Endothelial cell of umbilical vein (primary cell): ENCODE measurements at regions not wholly inside any gene's neighbourhood (a gene's known extent, or its start where the extent isn't known, plus 50 kb on each side); places are given as distances from the start of the nearest gene placed in this dataset.

ENCODE experiments used
- BruUV-seq: library from RNA; stranded (reverse); fragments of 400-500 nt; replicated peaks from 2 replicates; lab custom pipeline; 2021; lab: Mats Ljungman, UMichigan
- CTCF ChIA-PET: fragments of 300-600, 350-600 bp; sonication (Branson Sonifier 250); formaldehyde crosslinking; loops from one replicate; lab custom pipeline; 2021; ENCODE audit warnings: antibody characterized with exemption, inconsistent platforms; lab: Charles Lee
- POLR2A ChIA-PET: fragments of 300-600, 350-600 bp; sonication (Branson Sonifier 250); formaldehyde crosslinking; loops from one replicate; lab custom pipeline; 2021; ENCODE audit warnings: antibody characterized with exemption, inconsistent platforms; lab: Charles Lee
- DNase-seq: peaks from one replicate; pipeline ENCODE4 v3.0.0-alpha.2; 2011; ENCODE audit warnings: low read depth, low spot score
- FAIRE-seq: peaks from 2 replicates; lab custom pipeline; 2011; peaks lifted over from hg19 to GRCh38; lab: Jason Lieb, UNC
- H2AFZ ChIP-seq: 2 replicates; pipeline ENCODE4 v1.6.0; 2012; ENCODE audit warnings: low read depth, low read length, control low read depth, inconsistent platforms
- H3K27ac ChIP-seq: 2 replicates; pipeline ENCODE4 v1.5.1; 2011; ENCODE audit warnings: low read depth, mild to moderate bottlenecking, control low read depth, low read length, moderate library complexity; ENCODE audit not compliant: insufficient read depth
- H3K27me3 ChIP-seq, 2 experiments: 2 replicates each; pipeline versions ENCODE4 v1.6.0 to v1.6.1; 2011; ENCODE audit warnings: low read length in 2 of 2, mixed read lengths in 1 of 2; ENCODE audit not compliant: control insufficient read depth in 2 of 2, insufficient read depth in 2 of 2
- H3K36me3 ChIP-seq, 2 experiments: 2 replicates in 1 of 2; 3 replicates in 1 of 2; pipeline ENCODE4 v1.5.1; 2011; ENCODE audit warnings: low read length in 2 of 2, mild to moderate bottlenecking in 1 of 2, moderate library complexity in 1 of 2; ENCODE audit not compliant: control insufficient read depth in 2 of 2, insufficient read depth in 2 of 2; ENCODE audit errors: extremely low read depth in 1 of 2
- H3K4me1 ChIP-seq: 3 replicates; pipeline ENCODE4 v1.5.1; 2011; ENCODE audit warnings: mild to moderate bottlenecking, low read length; ENCODE audit not compliant: control insufficient read depth, insufficient read depth; ENCODE audit errors: extremely low read depth
- H3K4me2 ChIP-seq: 2 replicates; pipeline ENCODE4 v1.6.1; 2011; ENCODE audit warnings: low read length, control low read depth, mixed read lengths; ENCODE audit not compliant: insufficient read depth
- H3K4me3 ChIP-seq, 3 experiments: fragments of 200-600 bp in 1 of 3; sonication (generic), shearing (Covaris generic) in 1 of 3; replicated peaks in 1 of 3; 2 replicates each; pipeline ENCODE4 v1.5.1; 2011 to 2016; ENCODE audit warnings: control low read depth in 3 of 3, low read length in 3 of 3, mild to moderate bottlenecking in 2 of 3, inconsistent platforms in 1 of 3, low read depth in 1 of 3, moderate library complexity in 1 of 3; ENCODE audit not compliant: insufficient read depth in 1 of 3
- H3K79me2 ChIP-seq: 2 replicates; pipeline ENCODE4 v1.6.0; 2012; ENCODE audit warnings: low read length, inconsistent platforms; ENCODE audit not compliant: control insufficient read depth, insufficient read depth
- H3K9ac ChIP-seq: replicated peaks from 2 replicates; pipeline ENCODE3; 2011; ENCODE audit warnings: low read length, control low read depth; ENCODE audit not compliant: insufficient read depth; ENCODE audit errors: extremely low read depth
- H3K9me1 ChIP-seq: replicated peaks from 3 replicates; pipeline ENCODE4 v1.6.0; 2011; ENCODE audit warnings: mild to moderate bottlenecking, low read length; ENCODE audit not compliant: control insufficient read depth, insufficient read depth; ENCODE audit errors: extremely low read depth
- H3K9me3 ChIP-seq: replicated peaks from 2 replicates; pipeline ENCODE4 v1.5.1; 2012; ENCODE audit warnings: low read length, inconsistent platforms; ENCODE audit not compliant: control insufficient read depth, insufficient read depth
- H4K20me1 ChIP-seq: replicated peaks from 2 replicates; pipeline ENCODE3; 2011; ENCODE audit warnings: mild to moderate bottlenecking, low read length; ENCODE audit not compliant: control insufficient read depth, insufficient read depth; ENCODE audit errors: extremely low read depth
- CTCF ChIP-seq, 2 donors: IDR thresholded peaks; 1 replicate in 1 of 2; 2 replicates in 1 of 2; pipeline ENCODE4 v1.5.1; 2011; ENCODE audit warnings: low read length in 2 of 2, mild to moderate bottlenecking in 2 of 2, moderate library complexity in 2 of 2, control low read depth in 1 of 2, inconsistent platforms in 1 of 2, low read depth in 1 of 2; ENCODE audit not compliant: insufficient read depth in 1 of 2; ENCODE audit errors: extremely low read depth in 1 of 2
- EZH2 ChIP-seq: IDR thresholded peaks from 2 replicates; pipeline ENCODE4 v1.6.1; 2012; ENCODE audit warnings: borderline replicate concordance, low read depth, mild to moderate bottlenecking, moderate library complexity, low read length, inconsistent platforms; ENCODE audit not compliant: severe bottlenecking
- FOS ChIP-seq: IDR thresholded peaks from 2 replicates; pipeline ENCODE4 v1.6.1; 2011; ENCODE audit warnings: mild to moderate bottlenecking, low read length, moderate library complexity, borderline replicate concordance; ENCODE audit not compliant: insufficient read depth
- GATA2 ChIP-seq: IDR thresholded peaks from 2 replicates; pipeline ENCODE4 v1.7.0; 2011; ENCODE audit warnings: low read depth, mild to moderate bottlenecking, moderate library complexity, mixed read lengths, low read length; ENCODE audit not compliant: insufficient read length, insufficient read depth
- JUN ChIP-seq: IDR thresholded peaks from 2 replicates; pipeline ENCODE4 v1.6.1; 2011; ENCODE audit warnings: borderline replicate concordance, low read depth; ENCODE audit not compliant: insufficient read length, insufficient read depth
- MAX ChIP-seq: IDR thresholded peaks from 2 replicates; pipeline ENCODE4 v1.6.1; 2011; ENCODE audit not compliant: insufficient read depth, insufficient read length
- MYC ChIP-seq: IDR thresholded peaks from one replicate; pipeline ENCODE4 v1.6.1; 2011; ENCODE audit warnings: mild to moderate bottlenecking, low read depth, low read length
- POLR2A ChIP-seq: IDR thresholded peaks from 2 replicates; pipeline ENCODE4 v1.6.1; 2012; ENCODE audit warnings: low read depth, mild to moderate bottlenecking, control low read depth, low read length
- POLR2AphosphoS5 ChIP-seq: IDR thresholded peaks from 2 replicates; pipeline ENCODE4 v1.6.1; 2012; ENCODE audit warnings: low read depth, mild to moderate bottlenecking, control low read depth, low read length, moderate library complexity; ENCODE audit not compliant: insufficient read depth
- dilution Hi-C: fragments of 300-500 bp; cut with MboI; formaldehyde crosslinking; loops from one replicate; pipeline ENCODE4 v1.15.0; 2019; ENCODE audit warnings: low sequenced_read_pairs; ENCODE audit not compliant: extremely low pct_ligation_motif_present
- intact Hi-C: fragments of 100-400 bp; cut with micrococcal nuclease; formaldehyde crosslinking; loops from one replicate; pipeline ENCODE4 v1.10.0; 2022

GRCh38 chr20:56859039-56859800 is 230.1 kb downstream of the TFAP2C start:
- no peak overlapping the region for H3K9ac ChIP-seq
- dilution Hi-C loops (no loop called here), intact Hi-C loops (no loop called here)
- no peaks in the 10 kb centered on the region for H3K9me3 ChIP-seq
- no peak overlapping the region for H2AFZ ChIP-seq
- no peak overlapping the region for H3K27ac ChIP-seq
- POLR2A ChIA-PET: no interaction called here
- DNase-seq: no peak
- no peak overlapping the region for H3K4me3 ChIP-seq
- H4K20me1 ChIP-seq: no peaks in the 10 kb centered on the region
- H3K27me3 ChIP-seq: no peaks in the 10 kb centered on the region
- no peaks in the 10 kb centered on the region for H3K79me2 ChIP-seq
- TF ChIP-seq POLR2AphosphoS5: no peak
- TF ChIP-seq MYC: no peak
- no peak for TF ChIP-seq MAX
- no peak for TF ChIP-seq FOS
- TF ChIP-seq JUN: no peak
- no peak for TF ChIP-seq CTCF (IDR thresholded peaks at IDR 0.05; ENCODE audit: extremely low read depth in 1 of 2, insufficient read depth in 1 of 2, low read depth in 1 of 2, low read length in 2 of 2)
- no peak for TF ChIP-seq EZH2
- no peak for TF ChIP-seq GATA2
- TF ChIP-seq POLR2A: no peak
- FAIRE-seq: no peak
- no peaks in the 10 kb centered on the region for H3K9me1 ChIP-seq
- CTCF ChIA-PET: no interaction called here
- H3K4me1 ChIP-seq: no peaks in the 10 kb centered on the region
- H3K36me3 ChIP-seq: no peaks in the 10 kb centered on the region
- no TSS peak for BruUV-seq
- H3K4me2 ChIP-seq: no peak overlapping the region
